HuH-7 (cell line): ENCODE measurements at regions not wholly inside any gene's neighbourhood (a gene's known extent, or its start where the extent isn't known, plus 50 kb on each side); places are given as distances from the start of the nearest gene placed in this dataset.

Experiments
- DNase-seq: peaks from one replicate; pipeline ENCODE4 v3.0.0; 2011; ENCODE audit warnings: low spot score

- no peak for DNase-seq
Observed at GRCh38 chr1:106571109-106571508, 485.4 kb upstream of the PRMT6 start.

DNA sequence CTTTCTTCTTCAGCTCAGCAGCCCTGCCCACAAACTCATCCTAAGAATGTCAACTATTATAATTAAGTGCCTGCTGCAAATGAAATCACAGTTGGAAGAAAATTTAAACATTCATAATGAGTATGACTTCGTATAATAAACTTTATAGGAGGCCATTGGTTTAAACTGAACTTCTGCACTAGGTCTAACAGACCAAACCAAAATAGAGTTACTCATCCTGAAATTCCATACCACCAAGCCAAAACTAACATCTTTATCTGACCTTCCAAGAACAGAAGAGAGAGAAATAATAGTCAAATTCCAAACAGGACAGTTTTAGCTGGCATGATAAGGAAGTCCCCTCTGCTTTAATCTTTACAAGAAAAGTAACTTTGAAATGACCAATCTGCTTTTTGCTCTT, 472.4 kb upstream of the PRMT6 start:
- no peak for DNase-seq

DNA sequence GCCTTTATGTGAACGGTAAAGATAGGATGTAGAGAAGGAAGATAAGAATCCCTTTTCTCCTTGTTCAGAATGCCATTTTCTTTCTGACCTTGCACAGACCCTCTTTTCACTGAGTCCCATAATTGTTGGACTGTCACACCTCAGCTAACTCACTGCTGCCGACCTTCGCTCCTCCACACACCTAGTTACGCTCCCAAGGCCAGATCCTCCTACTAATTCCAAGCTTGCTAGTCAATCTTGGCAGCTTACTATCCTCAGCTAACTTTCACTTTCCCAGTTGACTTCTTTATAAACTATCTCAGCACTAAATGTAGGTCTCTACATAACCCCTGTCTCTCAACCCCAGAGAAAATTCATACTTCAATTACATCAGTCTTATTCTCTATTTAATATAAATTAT, 471.8 kb upstream of the PRMT6 start:
- no peak for DNase-seq

- DNase-seq = no peak
Observed at GRCh38 chr1:106600626-106601025, 455.8 kb upstream of the PRMT6 start.

GRCh38 chr1:106603616-106604015, 452.9 kb upstream of the PRMT6 start:
- no peak for DNase-seq

DNA sequence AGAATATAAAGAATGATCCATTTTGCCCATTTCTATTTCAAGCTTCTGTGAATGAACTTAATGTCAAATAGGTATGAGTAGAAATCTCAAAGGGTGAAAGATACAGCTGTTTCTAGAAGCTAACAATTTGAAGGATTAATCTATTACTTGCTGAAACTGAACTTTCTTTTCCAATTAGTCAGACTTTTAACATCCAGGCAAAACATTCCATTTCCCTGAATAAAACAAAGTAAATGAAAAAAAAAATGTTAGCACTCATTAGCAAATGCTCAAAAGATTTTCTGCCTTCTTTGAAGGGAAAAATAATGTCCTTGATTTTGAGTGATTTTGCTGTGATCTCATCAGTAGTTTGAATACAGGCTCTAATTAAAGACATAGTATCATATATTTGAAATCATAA, 447.6 kb upstream of the PRMT6 start:
- DNase-seq = no peak

DNA sequence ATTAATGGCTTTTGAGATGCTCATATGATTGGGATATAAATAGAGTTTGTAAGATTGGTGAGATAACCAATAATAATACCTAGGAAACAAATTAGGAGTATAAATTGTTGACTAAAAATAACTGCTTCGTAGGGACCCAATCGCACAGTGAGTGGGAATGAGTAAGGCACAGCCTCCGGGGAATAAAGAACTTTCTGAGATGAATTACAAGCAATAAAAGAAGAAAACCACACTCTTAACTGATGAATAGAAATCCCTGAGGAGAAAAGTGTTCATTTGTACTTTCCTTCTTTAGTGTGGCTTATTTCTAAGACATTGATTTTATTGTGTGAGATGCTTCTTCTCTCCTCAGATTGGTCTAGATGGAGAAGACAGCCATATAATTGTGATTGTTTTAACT, 443.4 kb upstream of the PRMT6 start:
- no peak for DNase-seq

DNA sequence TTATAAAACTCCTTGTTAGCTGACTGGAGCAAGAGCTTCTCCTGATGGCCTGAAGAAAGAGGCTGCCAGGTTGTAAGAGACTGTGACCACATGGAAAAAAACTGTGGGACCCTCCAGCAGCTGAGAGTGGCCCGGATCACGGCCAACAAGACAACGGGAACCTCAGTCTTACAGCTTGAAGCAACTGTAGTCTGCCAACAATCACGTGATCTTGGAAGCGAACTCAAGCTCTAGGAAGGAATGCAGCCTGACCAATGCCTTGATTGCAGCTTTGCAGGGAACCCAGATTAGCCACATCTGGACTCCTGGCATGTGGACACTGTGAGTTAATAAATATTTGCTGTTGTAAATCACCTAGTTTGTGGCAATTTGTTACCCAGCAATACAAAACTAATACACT, 442.6 kb upstream of the PRMT6 start:
- no peak for DNase-seq

DNA sequence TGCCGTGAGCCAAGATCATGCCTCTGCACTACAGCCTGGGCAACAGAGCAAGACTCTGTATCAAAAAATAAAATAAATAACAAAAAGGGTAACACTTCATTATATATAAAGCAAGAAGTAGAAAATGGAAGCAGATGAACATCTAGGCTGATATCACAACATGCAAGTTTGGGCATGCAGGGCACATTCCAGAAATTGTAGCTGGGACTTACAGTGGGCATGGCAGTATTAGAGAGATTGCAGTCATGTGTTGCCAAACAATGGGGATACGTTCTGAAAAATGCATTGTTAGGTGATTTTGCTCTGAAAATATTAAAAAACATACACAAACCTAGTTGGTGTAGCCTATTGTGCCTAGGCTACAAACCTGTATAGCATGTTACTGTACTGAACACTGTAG, 441.0 kb upstream of the PRMT6 start:
- no peak for DNase-seq

GRCh38 chr1:106619080-106619826, 437.2 kb upstream of the PRMT6 start:
- DNase-seq = no peak

DNA sequence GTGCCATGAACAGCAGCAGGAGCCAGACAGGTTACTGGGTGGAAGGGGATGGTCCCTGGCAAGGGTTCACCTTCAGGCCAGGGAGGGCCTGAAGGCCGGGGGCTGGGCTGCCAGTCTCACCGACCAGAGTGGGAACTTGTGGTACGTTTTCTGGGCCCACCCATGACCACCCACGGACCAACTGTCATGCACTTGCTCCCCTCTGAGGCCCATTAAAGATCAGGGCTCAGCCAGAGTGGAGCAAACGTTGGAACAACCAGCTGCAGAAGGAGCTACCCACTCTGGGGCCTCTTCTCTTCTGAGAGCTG, 436.7 kb upstream of the PRMT6 start:
- DNase-seq = no peak

DNA sequence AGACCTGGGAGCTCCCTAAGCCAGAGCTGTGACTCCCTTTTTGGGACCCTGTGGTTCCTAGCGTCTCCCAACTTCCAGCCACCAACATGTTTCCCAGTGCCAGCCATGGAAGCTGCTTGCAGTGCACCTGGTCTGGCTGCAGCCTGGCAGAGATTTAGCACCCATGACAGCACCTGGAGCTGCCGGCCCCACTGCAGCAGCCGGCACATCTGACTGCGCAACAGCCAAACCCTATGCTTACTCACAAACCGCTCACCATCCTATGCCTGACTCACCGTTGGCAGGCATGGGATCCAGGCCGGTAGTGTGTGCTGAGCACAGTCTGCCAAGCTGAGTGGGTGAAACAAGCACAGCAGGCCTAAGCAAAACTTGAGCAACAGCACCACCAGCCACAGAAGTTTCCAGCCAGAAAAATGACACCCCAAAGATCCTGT, 435.9 kb upstream of the PRMT6 start:
- no peak for DNase-seq

GRCh38 chr1:106621853-106622252, 434.6 kb upstream of the PRMT6 start:
- no peak for DNase-seq

- DNase-seq = no peak
Observed at GRCh38 chr1:106637566-106637965, 418.9 kb upstream of the PRMT6 start.

DNA sequence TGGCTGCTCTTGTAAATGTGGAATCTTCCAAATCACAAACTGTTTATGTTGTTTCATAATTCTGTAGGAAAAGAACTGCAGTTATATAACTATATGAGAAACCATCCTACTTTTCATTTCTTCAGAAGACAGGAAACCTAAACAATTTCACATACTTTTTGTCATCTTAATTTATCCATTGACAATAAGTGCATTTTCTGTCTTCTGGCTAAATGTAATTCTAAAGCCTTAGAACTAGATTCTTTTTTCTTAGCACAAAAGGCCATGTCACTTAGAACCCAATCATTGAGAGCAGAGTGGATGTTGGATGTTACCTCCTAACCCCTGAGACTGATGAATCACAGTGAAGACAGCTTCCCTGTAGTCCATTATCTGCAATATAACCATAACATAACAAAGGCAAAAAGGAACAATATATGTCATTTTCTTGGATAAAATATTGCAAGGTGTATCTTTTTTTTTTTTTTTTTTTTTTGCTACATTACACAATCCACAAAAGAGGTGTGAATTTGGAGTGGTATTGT, 410.2 kb upstream of the PRMT6 start:
- DNase-seq = no peak

DNA sequence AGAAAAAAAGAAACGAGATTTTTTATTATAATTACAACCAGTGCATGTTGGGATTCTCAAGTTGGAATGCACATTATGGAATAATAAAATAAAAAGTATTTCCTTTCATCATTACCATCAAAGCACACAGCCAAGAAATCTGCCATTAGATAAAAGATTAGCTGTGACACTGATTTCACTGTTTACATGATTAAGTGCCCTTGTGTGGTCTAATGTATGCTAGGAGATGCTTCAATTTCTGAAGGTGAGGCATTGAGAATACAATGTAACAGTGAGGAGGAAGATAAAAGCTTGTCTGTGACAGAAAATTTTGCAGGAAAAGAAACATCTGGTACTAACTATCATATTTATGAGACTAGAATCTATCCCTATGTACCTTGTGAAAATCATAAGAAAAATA, 409.7 kb upstream of the PRMT6 start:
- no peak for DNase-seq

DNA sequence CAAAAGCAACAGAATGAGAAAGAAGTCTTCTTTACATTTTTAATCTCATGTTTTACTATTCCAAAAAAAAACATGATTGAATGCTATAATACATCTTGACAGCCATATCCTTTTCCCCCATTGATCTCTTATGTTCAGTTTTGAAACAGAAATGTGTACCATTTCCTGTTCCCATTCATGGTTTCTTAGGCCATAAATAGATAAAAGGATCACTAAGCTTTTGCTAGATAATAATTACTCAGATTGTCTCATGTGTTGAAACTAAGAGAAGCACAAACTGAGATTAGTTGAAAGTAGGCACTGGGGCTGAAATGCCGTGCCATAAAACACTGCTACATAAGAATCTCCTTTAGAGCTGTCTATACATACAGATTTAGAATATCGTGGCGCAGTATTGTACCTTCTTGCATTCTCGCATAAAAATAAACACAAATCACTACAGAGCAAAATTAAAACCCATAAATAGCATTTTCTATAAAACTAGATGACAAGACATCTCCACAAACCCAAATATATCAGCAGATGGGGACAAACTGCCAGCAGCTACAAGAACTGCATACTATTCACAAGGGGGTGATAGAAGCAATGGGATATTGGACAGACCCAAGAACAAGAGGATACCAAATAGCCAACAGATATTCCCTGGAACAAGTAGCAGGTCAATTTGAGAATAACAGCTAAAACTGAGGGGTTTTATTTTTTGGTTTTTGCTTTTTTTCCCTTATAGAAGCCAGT, 405.3 kb upstream of the PRMT6 start:
- DNase-seq = no peak

DNA sequence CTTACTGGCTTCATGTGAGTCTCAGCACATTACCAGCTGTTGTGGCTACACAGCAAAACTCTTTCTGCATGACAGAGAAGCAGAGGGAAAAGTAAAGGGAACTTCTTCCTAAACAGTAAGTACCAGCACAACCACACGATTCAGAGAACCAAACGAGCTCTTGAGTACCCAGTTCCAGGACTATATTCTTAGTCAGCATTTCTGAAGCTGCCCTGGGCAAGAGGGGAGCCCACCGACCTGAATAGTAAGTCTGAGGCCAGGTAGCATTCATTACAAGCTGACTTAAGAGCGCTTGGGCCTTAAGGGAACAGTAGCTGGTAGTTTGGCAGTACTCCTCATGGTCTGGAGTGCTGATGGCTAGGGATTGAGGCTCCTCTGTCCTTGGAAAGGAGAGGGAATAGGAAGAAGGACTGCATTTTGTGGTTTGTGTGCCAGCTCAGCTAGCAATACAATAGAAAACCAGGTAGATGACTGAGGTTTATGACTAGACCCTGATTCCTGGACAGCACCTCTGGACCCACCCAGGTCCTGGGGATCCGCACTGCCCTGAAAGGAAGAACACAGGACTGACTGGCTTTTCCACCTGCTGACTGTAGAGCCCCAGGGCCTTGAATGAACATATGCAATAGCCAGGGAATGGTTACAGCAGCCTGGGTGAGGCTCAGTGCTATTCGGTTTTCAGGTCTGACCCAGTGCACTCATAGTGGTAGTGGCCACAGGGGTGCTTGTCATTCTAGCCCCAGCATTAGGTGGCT, 396.8 kb upstream of the PRMT6 start:
- DNase-seq = no peak

DNA sequence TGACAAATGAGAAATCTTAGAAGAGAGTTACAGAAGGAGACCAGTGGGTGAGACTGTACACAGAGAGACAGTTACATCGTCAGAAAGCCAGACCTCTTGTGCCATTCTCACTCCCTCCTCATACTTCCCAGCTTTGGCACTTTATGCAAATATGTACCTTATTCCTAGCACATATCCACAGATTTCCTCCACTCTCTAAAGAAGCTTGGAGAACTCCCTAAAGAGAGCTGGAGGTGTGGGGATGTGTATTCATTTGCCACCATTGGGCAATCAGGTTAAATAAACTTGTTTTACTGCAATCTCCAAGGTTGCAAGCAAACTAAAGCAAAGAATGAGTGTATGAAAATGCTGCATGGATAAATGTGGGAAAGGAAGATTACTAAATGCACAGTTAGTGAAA, 380.9 kb upstream of the PRMT6 start:
- no peak for DNase-seq

DNA sequence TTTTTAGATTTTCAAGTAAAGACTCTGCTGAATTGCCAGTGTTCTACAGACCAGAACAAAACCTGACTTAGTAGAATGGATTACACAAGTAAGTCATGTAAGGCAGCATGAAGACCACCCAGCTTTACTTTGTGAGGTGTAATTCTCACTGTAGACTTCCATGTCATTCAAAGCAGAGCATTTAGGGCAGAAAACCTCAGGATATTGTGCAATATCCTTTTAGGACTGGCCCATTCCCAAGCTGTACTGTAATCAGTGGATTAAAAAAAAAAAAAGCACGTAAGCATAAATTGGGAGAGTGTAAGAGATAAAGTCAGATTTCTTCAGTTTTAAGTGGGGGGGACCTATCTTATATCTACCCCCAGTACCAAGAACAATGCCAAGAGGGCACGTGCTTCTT, 380.5 kb upstream of the PRMT6 start:
- no peak for DNase-seq

GRCh38 chr1:106677181-106677580, 379.3 kb upstream of the PRMT6 start:
- DNase-seq = no peak

- no peak for DNase-seq
Observed at GRCh38 chr1:106677721-106678120, 378.8 kb upstream of the PRMT6 start.
